Small intestine (tissue), 7 donors: ENCODE measurements at regions not wholly inside any gene's neighbourhood (a gene's known extent, or its start where the extent isn't known, plus 50 kb on each side); places are given as distances from the start of the nearest gene placed in this dataset.
"Not testable (repeated sequence)": the region's sequence is repeated elsewhere in the genome, so short reads cannot be mapped to it uniquely, and the experiment has no call there.

Source experiments
- DNase-seq, 2 donors: peaks; one replicate each; pipeline versions ENCODE4 v3.0.0 to v3.0.0-alpha.2; 2013
- FAIRE-seq: peaks from 2 replicates; lab custom pipeline; 2012; peaks lifted over from hg19 to GRCh38; lab: Jason Lieb, UNC
- H3K27ac ChIP-seq, 3 donors: one replicate each; pipeline ENCODE4 v1.5.1; 2013; ENCODE audit warnings: low read length in 2 of 3, mild to moderate bottlenecking in 2 of 3, control low read depth in 1 of 3, inconsistent platforms in 1 of 3, low read depth in 1 of 3, moderate library complexity in 1 of 3
- H3K27me3 ChIP-seq, 3 donors: one replicate each; pipeline ENCODE4 v1.6.1; 2013; ENCODE audit warnings: low read length in 3 of 3, inconsistent platforms in 1 of 3; ENCODE audit not compliant: control insufficient read depth in 3 of 3, insufficient read depth in 3 of 3
- H3K36me3 ChIP-seq, 3 donors: one replicate each; pipeline ENCODE4 v1.6.1; 2013; ENCODE audit warnings: low read length in 3 of 3, inconsistent platforms in 1 of 3, low read depth in 1 of 3, mild to moderate bottlenecking in 1 of 3, moderate library complexity in 1 of 3; ENCODE audit not compliant: control insufficient read depth in 3 of 3, insufficient read depth in 2 of 3
- H3K4me1 ChIP-seq, 3 donors: one replicate each; pipeline ENCODE4 v1.6.1; 2013; ENCODE audit warnings: low read length in 2 of 3, inconsistent platforms in 1 of 3, low read depth in 1 of 3, mild to moderate bottlenecking in 1 of 3, moderate library complexity in 1 of 3; ENCODE audit not compliant: control insufficient read depth in 3 of 3, insufficient read depth in 2 of 3
- H3K4me3 ChIP-seq, 3 donors: one replicate each; pipeline ENCODE4 v1.5.1; 2013; ENCODE audit warnings: low read length in 3 of 3, control low read depth in 1 of 3, inconsistent platforms in 1 of 3, low read depth in 1 of 3, mild to moderate bottlenecking in 1 of 3, moderate library complexity in 1 of 3
- H3K9me3 ChIP-seq, 2 donors: one replicate each; pipeline ENCODE4 v1.6.1; 2013; ENCODE audit warnings: low read depth in 1 of 2, low read length in 1 of 2; ENCODE audit not compliant: control insufficient read depth in 2 of 2, insufficient read depth in 1 of 2
- WGBS, 3 donors: extraction: QIAGEN DNeasy Blood & Tissue Kit; methylation state at CpG; one replicate each; pipeline ENCODE4 v1.1.7; 2013; 5-methylcytosine and 5-hydroxymethylcytosine counted together
- donor health status: healthy with polysubstance abuse.
- donor health status: control.
- donor health status: control.
- donor health status: Bipolar disorder and iron deficiency.
- donor health status: healthy.

- Histone ChIP-seq H3K27me3 (peaks cover 0 to 5% (median 0%) of the 10 kb centered on the region in 3 donors), H3K9me3 (no peaks in the 10 kb centered on the region), H3K27ac (no peak overlapping the region), H3K36me3 (no peaks in the 10 kb centered on the region), H3K4me1 (no peaks in the 10 kb centered on the region), H3K4me3 (no peak overlapping the region)
- 70 to 77% (median 76%) methylated on average over 3 of the region's 3 CpGs for WGBS, 3 donors
- FAIRE-seq (no peak), DNase-seq (no peak)
Measured at GRCh38 chr5:77904362-77904761, 128.2 kb upstream of the TBCA start.

- WGBS, 3 donors = 75 to 84% (median 83%) methylated on average over 3 of the region's 3 CpGs
- Histone ChIP-seq H3K9me3 (no peaks in the 10 kb centered on the region), H3K4me3 (no peak overlapping the region), H3K27ac (no peak overlapping the region), H3K27me3 (no peaks in the 10 kb centered on the region), H3K4me1 (no peaks in the 10 kb centered on the region), H3K36me3 (no peaks in the 10 kb centered on the region)
- DNase-seq (no peak), FAIRE-seq (no peak)
Measured at GRCh38 chr5:77900691-77901090, 124.6 kb upstream of the TBCA start.

- Histone ChIP-seq H3K27me3 (peaks cover 0 to under 1% (median 0%) of the 10 kb centered on the region in 3 donors), H3K4me1 (no peaks in the 10 kb centered on the region), H3K27ac (no peak overlapping the region), H3K4me3 (no peak overlapping the region), H3K9me3 (no peaks in the 10 kb centered on the region), H3K36me3 (no peaks in the 10 kb centered on the region)
- DNase-seq (no peak), FAIRE-seq (no peak)
- 89 to 97% (median 91%) methylated on average over 2 of the region's 2 CpGs for WGBS, 3 donors
Measured at GRCh38 chr5:77898385-77898784, 122.2 kb upstream of the TBCA start.

- DNase-seq = no peak
- 90 to 93% (median 90%) methylated on average over 3 of the region's 3 CpGs for WGBS, 3 donors
- no peaks in the 10 kb centered on the region for H3K36me3 ChIP-seq
- no peaks in the 10 kb centered on the region for H3K9me3 ChIP-seq
- no peaks in the 10 kb centered on the region for H3K4me1 ChIP-seq
- FAIRE-seq = no peak
- H3K27ac ChIP-seq = no peak overlapping the region
- no peak overlapping the region for H3K4me3 ChIP-seq
- peaks cover 0 to 16% (median 0%) of the 10 kb centered on the region in 3 donors for H3K27me3 ChIP-seq
Measured at GRCh38 chr5:77896338-77896737, 120.2 kb upstream of the TBCA start.

- DNase-seq, H3K27ac ChIP-seq, H3K4me1 ChIP-seq, H3K9me3 ChIP-seq, H3K4me3 ChIP-seq, H3K36me3 ChIP-seq, FAIRE-seq: not testable (repeated sequence)
- 77 to 87% (median 80%) methylated on average over 5 of the region's 5 CpGs for WGBS, 3 donors
- peaks cover 0 to 16% (median 0%) of the 10 kb centered on the region in 3 donors for H3K27me3 ChIP-seq
Measured at GRCh38 chr5:77894103-77894502, 118.0 kb upstream of the TBCA start.

GRCh38 chr5:77893225-77893860 is 117.2 kb upstream of the TBCA start:
- H3K4me3 ChIP-seq = no peak overlapping the region
- peak overlapping the region in 1 of 3 donors; percentile 14 for H3K27ac ChIP-seq
- H3K4me1 ChIP-seq = no peaks in the 10 kb centered on the region
- H3K36me3 ChIP-seq = no peaks in the 10 kb centered on the region
- FAIRE-seq (no peak), DNase-seq (no peak)
- 64 to 66% (median 65%) methylated on average over 3 of the region's 3 CpGs for WGBS, 3 donors
- peaks cover 0 to 16% (median 0%) of the 10 kb centered on the region in 3 donors for H3K27me3 ChIP-seq
- no peaks in the 10 kb centered on the region for H3K9me3 ChIP-seq

- Histone ChIP-seq H3K27me3 (peaks cover 0 to 20% (median 0%) of the 10 kb centered on the region in 3 donors), H3K36me3 (no peaks in the 10 kb centered on the region), H3K4me3 (no peak overlapping the region), H3K27ac (no peak overlapping the region), H3K4me1 (no peaks in the 10 kb centered on the region), H3K9me3 (no peaks in the 10 kb centered on the region)
- WGBS, 3 donors = 48 to 68% (median 62%) methylated on average over 12 of the region's 12 CpGs
- DNase-seq = no peak
- FAIRE-seq = no peak
Measured at GRCh38 chr5:77892061-77893010, 116.2 kb upstream of the TBCA start.

GRCh38 chr5:77885519-77885918 is 109.4 kb upstream of the TBCA start:
- 65 to 72% (median 70%) methylated on average over 4 of the region's 4 CpGs for WGBS, 3 donors
- Histone ChIP-seq H3K27ac (no peak overlapping the region), H3K27me3 (peaks cover 0 to 25% (median 0%) of the 10 kb centered on the region in 3 donors)

More at GRCh38 chr5:77885519-77885918, 109.4 kb upstream of the TBCA start:
- H3K4me3 ChIP-seq = no peak overlapping the region
- H3K9me3 ChIP-seq = no peaks in the 10 kb centered on the region
- no peak for DNase-seq
- no peak for FAIRE-seq
- H3K4me1 ChIP-seq = no peaks in the 10 kb centered on the region
- H3K36me3 ChIP-seq = no peaks in the 10 kb centered on the region
